T-helper 1 cell (primary cell): ENCODE measurements at regions not wholly inside any gene's neighbourhood (a gene's known extent, or its start where the extent isn't known, plus 50 kb on each side); places are given as distances from the start of the nearest gene placed in this dataset.

Experiments
- DNase-seq, 5 donors: peaks; one replicate each; pipeline ENCODE4 v3.0.0-alpha.2; 2012 to 2020

DNA sequence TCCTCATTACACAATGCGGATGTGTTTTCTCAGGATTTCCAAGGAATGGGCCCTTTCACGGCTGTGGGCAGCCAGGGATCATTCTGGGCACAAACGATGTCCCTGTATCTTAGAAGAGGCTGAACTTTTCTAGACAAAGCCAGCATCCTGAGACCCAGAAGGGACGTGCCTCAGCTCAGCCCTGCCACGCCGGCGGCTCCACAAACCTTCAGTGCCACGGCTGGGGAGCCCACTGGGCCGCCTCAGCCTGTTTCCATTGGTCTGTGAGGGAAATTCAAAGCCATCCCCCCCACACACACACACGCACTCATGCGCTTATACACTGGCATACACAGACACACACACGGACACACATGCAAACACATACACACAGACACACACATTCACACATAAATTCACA lies 344.9 kb upstream of the MKI67 start:
- no peak for DNase-seq

DNA sequence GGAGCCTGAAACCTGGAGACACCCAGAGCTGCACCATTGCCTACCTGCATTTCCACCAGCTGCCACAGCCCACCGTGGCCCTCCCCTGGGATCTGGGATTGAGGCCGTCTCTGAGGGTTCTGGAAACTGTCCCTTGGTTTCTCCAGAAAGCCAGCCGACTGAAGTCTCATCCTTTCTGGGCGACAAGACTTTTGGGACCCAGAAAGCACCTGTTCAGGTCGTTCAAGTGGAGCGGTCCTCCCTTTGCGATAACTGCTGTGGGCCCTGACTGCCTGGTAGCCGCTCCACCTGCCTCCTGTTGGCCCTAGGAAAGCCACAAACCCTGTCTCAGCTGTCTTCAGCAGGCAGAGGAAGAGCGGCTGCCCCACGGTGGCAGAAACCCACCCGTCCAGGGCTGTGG lies 346.0 kb upstream of the MKI67 start:
- no peak for DNase-seq

DNA sequence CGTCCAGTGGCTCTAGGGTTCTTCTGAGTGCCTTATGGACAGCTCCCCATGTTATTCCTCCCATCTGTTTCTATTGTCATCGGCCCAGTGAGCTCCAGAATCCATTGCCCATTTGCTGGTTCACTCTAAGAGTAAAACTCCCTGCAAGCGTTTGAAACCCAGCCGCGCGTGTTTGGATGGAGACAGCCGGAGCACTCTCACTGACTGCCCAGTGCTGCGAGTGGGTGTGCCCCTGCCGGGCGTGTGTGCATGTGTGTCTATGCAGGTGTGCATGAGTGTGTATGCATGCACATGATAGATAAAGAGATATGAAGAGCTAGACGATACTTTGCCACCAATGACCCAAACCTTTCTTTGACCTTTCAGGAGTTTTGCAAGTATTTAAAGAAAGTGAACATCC lies 347.2 kb upstream of the MKI67 start:
- DNase-seq: no peak

DNA sequence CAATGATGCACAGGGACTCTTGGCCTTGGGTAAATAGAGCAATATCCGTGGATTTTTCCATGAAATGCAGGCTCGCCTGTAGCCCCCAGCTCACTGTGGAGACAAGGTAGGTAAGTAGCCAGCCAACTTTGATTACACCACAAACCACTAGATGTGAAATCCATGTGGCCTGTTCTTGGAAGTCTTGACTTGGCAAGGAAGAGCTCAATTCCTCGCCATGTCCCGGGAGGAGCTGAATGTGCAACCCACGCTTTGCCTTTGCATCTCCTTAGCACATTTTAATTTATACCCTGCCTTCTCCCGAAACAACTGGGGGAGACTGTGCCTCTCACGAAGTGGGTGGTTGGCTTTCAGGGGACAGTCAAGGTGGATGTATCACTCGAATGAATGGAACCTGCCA lies 347.7 kb upstream of the MKI67 start:
- DNase-seq: no peak

DNA sequence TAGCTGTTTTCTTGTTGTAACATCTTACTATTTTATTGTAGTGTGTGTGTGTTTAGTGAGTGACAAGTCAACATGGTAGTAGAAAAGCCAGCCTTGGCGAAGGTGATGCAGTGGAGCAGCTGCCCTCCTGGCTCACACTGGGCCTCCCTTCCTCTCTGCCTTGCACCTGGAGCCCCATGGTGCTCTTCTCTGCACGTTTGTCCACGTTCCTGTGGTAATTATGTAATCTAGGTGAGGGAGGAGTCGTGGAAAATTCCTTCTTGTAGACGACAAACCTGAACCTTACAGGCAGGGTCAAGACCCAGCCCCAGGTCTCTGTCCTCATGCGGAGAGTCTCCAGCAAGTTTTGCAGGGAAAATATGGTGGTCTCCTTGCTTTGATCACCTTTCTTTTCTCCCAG lies 348.3 kb upstream of the MKI67 start:
- no peak for DNase-seq

DNA sequence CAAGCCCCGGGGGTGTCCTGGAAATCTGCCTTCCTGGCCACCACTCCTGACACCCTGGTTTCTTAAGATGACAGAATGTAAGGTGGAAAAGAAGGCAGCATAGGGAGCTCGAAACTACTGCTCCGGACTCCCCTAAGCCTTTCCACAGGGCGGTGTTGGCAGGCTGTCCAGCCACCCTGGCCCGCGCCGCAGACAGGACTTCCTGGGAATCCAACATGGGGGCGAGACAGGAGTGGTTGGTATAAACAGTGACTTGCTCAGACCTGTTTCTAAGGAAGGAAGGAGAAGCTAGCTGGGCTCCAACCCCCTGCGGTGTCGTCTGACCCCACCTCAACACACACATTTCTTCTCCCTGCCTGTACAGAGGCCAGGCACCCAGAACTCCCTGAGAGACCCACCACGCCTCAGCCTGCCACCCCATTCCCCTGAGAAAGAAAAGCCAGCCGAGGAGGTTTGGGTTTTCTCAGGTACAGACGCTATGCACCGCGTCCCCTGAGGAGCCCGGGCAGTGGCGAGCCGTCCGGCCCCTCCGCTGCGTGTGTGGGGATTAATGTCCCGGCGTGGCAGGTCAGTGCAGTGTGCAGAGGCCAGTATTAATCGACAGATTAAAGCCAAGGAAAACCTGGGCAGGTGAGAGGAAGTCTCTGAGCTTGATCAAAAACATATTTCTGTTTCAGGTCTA lies 349.6 kb upstream of the MKI67 start:
- no peak for DNase-seq

DNA sequence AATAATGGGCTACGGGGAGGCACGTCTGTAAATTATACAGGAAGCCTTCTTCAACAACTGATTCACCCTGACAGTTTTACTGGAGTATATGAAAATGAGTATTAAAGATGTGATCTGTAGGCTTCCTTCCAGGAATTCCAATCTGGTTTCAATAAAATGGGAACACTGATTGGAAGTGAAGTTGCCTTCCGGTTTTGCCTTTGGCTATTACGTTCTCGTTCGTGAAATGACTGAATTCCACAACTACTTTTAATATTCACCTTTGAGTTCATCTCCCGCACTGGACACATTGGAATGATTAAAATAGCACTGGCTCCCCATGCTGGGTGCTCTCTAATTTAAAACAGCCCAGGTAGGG lies 350.1 kb upstream of the MKI67 start:
- no peak for DNase-seq

DNA sequence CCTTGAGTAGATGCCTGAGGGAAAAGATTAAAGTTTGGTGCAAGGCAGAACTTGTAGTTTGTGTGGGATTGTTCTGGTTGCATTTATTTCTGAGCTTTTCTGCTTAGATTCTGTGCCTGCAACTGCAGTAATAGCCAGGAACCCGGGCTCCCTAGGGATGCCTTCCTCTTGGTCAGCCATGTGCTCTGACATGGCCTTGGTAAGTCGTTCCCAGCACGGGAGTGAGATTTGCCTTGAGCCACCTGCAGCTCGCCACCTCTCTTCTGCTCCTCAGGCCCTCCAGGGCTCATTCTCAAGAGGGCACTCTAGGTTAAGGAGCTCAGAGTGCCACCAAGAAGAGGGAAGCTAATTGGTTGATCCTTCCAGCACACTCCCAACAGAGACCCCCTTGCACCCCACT lies 350.6 kb upstream of the MKI67 start:
- DNase-seq: no peak

DNA sequence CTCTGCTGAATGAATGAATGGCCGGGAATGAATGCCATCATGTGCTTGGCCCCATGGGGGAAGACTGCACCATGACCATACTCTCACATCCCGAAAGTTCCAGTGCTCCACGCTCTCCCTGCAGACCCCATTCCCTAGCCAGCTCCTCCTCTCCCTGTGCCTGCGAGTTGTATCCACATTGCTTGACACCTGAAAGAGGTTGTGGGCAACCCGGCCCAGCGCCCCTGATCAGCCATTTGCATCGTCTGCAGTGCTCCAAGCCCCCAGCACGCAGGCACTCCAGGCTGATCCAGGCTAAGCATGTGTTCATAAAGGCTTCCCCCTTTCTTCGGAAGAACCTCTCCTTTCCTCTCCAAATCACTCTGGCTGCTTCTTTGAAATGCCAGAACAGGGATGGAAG lies 354.4 kb upstream of the MKI67 start:
- no peak for DNase-seq

DNA sequence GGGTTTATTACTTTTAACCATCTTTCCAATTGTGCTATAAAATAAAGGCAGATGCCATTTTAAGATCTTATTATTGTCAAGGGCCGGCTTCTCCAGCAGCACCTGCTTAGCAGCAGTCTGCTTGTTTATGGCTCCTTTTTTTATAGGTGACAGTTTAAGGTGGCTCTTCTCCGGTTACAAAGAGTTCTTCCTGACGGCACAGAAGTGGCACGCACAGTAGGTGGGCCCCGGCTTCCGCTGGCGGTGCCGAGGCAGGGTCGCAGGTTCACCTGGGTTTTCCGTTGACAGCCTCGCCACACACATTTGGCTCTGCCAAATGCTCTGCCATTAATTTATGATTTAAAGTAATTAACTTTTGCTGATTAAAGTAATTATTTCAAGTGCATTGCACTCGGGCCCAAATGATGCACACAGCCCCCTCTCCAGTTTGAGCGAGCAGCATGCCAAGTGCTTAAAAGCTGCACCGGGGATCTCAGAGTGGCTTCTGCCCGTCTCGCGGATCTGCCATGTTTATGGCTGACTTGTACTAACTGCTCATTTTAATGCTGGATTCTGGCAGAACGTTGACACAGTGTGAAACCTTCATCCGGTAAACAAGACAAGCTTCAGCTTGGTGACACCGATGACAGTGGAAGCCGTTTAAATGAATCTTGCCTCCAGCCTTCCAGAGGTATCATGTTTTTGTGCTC lies 355.1 kb upstream of the MKI67 start:
- DNase-seq: no peak

DNA sequence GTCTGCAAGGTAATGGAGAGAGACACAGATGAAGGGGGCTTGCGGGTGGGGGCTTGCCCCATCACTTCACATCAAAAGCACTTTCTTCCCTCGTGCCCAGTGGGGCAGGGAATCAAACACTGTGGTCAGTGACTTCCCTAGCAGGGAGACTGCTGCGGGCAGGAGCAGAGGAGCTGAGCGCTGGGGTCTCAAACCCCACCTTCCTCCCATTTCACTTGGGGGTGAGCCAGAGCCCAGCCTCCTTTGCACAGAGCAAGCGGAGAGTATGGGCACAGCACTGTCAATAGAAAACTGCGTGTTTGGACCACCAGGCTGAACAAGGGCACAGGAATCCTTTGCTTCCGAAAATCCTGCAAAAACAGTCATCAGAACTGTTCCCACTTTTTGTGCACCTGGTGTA lies 355.8 kb upstream of the MKI67 start:
- no peak for DNase-seq

DNA sequence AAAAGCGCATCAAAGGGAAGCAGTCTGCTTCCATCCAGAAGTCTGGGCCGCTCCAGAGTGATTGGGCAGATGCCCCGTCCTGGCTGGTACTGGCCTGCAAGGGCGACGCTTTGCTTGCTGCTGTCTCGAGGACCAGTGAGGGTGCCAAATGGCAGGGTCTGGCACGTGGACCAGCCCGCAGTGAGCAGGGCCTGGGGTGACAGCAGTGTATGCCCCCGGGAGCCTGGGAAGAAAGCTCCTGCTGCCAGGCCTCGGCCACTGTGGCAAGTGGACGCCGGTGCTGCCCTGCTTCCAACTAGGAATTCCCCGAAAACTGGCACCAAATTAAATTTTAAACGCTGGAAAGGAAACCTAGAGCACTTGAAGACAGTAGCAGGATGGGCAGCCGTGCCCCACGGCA lies 357.0 kb upstream of the MKI67 start:
- no peak for DNase-seq

DNA sequence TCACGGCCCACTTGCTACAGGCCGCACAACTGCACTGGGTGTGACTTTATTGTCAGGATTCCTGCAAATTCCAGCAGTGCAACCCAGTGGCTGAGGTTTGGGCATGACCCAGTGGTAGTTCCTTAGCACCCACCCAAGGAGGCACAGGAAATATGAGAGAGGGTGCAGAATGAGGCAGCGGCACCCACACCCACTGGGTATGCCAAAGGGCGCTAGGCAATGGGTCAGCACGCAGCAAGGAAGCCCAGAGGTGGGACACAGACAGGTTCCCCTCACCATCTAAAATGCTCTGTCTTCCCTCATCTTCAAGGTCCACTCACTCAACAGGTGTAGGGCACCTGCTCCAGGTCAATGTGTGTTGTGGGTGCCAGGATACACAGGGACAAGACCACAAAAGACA lies 357.8 kb upstream of the MKI67 start:
- DNase-seq: no peak

DNA sequence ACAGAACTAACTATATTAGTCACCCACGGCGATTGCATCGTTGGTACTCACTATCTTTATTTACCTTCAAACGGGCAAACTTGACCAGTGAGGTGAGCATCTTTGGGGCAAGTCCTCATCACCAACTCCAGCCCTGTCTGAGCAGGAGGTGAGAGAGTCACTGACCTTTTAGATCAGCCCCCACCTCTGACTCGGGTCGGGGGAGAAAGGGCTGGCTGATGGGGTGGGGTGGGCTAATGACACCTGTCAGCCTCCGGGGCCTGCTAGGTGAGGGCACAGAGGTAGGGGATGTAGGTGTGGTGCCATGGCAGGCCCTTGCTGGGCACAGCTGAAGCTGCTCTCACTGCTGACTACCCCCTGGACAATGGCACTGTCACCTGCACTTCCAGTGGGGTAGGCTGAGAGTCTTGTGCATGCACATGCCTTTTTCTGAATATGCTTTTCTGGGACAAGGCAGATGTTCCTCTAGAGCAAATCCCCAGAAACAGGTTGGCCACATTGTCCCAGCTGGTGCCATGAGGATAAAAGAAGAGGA lies 359.5 kb upstream of the MKI67 start:
- no peak for DNase-seq

DNA sequence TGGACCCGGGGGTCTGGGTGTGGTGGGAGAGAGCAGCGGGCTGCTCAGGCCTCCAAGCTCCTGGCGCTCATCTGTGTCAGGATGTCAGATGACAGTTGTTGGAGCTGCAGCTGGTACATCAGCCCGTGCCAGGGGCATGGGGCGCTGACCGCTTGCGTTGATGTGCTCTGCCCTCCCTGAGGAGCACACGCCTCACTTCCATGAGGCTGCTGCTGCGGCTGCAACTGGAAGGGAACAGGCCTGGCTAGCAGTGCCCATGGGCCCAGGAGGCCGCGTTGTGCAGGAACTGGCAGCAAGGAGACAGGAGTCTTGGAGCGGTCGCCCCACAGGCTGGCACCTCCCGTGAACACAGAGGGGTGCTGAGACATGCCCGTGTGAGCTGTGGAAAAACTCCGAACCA lies 361.3 kb upstream of the MKI67 start:
- no peak for DNase-seq

DNA sequence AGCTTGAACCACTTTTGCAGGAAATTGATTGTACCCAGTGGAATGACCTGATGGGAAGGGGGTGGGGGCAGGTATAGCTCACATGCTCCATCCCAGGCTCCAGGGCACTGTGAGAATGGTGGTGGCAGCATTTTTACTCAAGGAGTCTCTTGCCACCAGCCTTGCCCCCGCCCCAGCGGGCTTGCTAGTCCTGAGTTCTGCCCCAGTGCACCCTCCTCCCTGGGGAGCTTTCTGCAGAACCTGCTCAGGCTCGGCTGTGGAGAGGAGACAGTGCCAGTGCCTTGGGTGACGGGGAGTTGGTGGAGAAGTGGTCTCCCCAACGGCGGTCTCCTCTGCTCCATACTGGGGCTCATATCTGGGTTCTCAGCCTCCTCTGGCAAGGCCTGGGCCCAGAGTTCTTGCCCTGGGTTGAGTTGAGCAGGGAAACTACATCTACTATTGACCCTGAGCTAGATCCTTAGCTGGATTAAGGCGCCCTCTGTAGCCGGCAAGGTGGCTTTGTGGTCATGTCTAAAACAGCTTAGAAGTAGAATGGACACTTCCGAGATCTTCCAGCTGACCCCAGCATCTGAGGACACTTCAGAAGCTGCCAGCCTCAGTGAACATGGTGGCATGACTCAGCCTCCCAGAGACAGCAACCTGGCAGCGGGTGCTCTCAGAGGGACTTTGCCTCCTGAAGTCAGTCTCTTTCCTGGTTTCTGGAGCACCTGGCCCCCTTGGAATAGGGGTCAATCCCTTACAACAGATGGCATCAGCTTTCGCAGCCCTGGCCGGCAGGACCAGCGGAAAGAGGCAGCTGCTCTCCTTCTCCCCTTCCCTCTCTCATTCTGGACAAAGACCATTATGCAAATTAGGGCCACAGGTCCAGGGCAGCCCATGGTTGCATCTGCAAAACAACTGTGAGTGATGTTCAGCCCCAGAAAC lies 363.4 kb upstream of the MKI67 start:
- DNase-seq: no peak

DNA sequence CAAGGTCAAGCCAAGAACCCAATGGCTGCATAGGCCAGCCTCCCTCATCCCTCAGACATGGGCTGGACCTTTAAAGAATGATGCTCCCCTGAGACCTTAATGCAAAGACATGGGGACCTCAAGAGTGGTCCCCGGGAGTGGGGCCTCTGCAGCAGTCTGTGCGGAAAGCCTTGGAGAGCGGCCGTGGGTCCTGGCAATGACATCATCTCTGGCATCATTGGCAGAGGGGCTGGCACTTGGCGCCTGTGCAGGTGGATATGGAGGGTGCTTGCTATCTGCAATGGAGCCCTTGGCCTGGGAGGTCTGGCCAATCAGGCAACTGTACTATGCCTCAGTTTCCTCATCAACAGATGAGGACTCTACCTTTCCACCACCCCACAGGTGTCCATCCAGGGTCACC lies 365.5 kb upstream of the MKI67 start:
- DNase-seq: no peak

DNA sequence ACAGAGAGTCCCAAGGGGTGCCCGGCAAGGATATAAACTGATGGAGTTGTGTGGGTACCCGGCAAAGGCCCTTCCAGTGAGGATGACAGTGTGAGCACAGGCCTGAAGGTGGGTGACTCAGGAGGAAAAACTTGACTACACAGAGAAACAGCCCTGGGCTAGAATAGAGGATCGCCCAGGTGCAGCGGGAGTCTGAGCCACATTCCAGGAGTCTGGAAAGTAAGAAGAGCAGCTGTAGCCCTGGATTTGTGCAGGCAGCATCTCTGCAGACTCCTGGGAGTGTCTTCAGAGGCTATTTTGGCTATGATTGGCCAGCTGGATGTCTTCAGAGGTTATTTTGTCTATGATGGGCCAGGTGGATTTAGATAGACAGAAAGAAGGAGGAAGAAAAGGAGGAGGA lies 367.6 kb upstream of the MKI67 start:
- no peak for DNase-seq

DNA sequence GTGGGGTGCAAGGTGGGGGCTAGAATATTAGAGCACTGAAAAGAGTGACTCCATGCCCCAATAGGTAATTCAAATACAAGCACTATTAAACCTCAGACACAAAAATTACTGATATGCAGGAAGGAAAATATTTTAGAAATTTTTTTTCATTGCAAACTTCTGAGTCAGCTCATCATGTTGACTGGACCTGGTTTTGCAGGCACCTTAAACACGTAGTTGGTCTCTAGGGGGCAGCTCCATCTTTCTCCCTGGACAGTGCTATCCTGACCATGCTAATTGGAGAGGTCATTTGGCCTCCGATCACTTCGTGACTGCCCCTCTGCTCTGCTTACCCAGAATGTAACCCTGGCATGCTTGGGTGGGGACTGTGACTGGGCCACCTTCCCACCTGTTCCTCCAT lies 368.4 kb upstream of the MKI67 start:
- no peak for DNase-seq

DNA sequence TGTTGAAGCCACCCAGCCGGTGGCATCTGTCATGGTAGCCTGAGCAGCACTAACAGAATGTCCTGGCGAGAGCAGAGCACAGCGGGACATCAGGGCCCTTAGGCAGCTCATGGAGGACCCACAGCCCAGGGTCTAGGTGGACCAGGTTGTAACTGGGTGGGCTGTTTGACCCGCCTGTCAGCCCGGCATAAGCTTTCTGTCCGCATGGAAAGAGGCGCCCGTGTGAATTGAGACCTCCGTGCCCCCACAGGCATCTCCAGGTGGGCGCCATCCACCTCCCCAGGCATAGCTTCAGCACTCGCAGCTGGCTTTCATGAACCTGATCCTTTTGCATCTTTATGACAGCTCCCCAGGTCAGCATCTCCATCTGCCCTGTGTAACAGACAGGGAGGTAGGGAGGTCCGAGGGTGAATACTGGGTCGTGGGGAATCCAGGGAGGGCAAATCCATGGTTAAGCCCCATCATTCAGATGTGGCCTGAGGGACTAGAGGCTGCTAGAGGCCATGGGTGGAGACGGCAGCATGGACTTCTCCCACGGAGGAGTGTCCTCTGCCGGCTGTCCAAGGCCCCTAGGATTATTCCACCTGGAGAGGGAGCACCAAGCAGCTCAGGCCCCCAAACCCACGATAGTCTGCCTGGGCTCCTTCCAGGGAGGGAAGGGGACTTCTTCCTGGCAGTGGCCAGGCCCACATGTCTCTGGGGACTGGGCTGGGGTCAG lies 371.6 kb upstream of the MKI67 start:
- DNase-seq: no peak

DNA sequence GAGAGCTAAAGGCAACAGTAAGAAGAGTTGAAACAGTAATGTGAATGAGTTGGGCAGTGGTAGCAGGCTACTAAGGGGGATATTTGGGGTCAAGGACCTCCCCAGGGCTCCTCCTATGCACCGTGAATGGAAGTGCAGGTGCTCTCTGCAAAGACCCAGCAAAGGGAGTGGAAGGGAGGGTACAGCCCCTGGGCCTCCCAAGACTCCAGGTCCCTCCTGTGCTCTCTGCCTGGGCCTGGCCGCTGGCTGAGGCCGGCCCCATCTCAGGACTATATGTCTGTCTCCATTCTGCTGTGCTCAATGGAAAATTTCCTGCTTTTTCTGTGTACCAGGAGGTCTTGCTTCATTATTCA lies 372.1 kb upstream of the MKI67 start:
- no peak for DNase-seq

DNA sequence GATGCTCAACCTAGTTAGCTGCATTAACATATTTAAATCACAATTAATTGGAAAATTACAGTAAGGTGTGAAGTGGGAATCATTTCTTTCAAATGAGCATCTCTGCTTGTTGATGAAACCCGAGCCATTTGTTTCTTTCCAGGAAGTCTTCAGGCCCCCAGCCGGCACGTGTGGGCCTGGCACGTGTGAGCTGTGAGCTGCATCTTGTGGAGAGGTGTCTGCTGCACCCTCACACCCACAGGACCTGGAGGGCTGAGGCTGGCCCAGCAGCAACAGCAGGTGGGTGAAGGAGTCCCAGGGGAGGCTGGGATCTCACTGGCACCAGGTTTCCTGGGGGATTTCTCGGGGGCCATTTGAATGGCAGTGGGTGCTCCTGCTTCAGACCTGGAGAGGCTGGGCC lies 372.5 kb upstream of the MKI67 start:
- no peak for DNase-seq

DNA sequence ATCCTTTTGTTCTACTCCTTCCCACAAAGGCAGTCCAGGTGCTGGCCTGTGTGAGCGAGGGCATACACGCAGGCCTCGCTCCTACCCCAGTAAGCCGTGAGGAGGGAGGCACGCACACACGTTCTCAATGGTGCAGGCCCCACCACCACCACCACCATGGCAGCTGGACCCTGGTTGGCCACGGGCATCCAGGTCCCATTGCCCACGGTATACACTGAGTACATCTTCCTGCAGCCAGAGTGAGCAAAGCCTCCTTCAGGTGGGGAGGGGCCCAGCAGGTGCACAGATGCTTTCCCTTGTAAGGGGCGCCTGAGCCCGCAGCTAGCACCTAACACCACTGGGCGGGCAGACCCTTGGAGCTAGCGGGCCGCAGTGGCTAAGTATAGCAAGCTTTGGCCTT lies 373.3 kb upstream of the MKI67 start:
- DNase-seq: no peak
